ENCODE measurements at regions not wholly inside any gene's neighbourhood (a gene's known extent, or its start where the extent isn't known, plus 50 kb on each side); places are given as distances from the start of the nearest gene placed in this dataset.
"Not testable (repeated sequence)": the region's sequence is repeated elsewhere in the genome, so short reads cannot be mapped to it uniquely, and the experiment has no call there.

DNA sequence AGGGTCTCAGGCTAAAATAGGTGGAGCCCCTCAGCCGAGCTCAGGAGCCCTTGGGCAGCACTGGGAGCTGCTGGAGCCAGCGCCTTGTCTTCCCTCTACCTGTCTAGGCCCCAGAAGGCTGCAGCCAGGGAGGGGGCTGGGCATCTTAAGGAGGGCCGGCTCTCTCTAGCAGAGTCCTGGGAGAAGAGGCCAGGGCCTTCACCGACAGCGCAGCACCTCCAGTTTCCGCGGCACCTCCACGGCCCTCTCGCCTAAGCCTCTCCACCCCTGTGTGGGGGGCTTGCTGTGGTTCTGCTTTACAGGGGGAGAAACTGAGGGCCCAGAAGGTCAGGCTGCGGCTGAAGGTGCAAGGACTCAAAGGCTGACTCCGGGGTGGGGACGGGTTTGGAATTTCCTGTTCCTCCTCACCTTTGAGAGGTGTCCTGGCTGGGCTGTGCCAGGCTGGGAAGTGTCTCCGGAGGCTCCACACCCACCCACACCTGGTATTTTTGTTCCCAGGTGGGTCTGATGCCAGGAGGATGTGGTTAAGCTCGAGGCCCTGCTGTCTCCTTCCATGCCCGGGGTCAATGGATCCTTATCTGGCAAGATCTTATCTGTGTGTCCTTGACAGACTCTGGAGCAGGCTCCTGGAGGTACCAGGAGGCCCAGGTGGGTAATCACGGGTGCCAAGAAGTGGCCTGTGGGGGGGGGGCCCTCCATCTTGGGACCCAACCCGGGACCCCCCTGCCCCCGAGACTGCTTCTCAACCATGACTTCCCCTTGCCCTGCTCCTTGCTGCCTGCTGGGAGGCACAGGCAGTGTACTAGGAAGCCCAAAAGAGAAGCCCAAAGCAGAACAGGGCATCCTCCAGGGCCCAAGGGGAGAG, 95.3 kb upstream of the FGF3 start:
- no peak overlapping the region for H3K4me3 ChIP-seq (ENCODE audit: extremely low read depth, insufficient read depth, low read length, poor library complexity, severe bottlenecking)
- no peaks in the 10 kb centered on the region for H3K36me3 ChIP-seq (ENCODE audit: control insufficient read depth, insufficient read depth, low read length)
- whole genome bisulfite sequencing, 2 experiments (ENCODE audit: insufficient coverage in 2 of 2): 81 to 89% methylated on average over 6 to 9 of the region's 18 CpGs
- no peaks in the 10 kb centered on the region for H3K9me3 ChIP-seq (ENCODE audit: control insufficient read depth, low read length)
- no peak overlapping the region for H3K27ac ChIP-seq (ENCODE audit: low read depth, low read length, severe bottlenecking)
- H3K4me1 ChIP-seq (ENCODE audit: control insufficient read depth, insufficient read depth, low read length, poor library complexity, severe bottlenecking): peaks cover 2% of the 10 kb centered on the region

DNA sequence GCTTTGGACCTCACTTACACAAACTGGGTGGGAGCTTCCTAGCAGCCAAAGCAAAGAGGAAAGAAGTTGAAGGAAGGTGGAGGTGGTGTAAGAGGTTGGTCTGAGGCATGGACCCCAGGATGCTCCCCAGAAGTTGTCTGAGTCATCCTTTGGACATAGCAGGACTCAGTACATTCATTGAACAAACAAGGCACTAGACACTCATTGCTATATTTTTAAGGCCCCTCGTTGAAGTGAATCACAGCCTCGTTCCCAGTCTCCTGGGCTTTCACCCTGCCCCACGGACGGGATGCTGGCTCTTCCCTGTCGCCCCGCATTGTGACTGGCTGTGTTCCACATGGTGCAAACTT, 95.9 kb upstream of the FGF3 start:
- 64 to 73% methylated on average over 6 of the region's 6 CpGs for WGBS, 2 experiments (ENCODE audit: insufficient coverage in 2 of 2)
- H3K4me3 ChIP-seq (ENCODE audit: extremely low read depth, insufficient read depth, low read length, poor library complexity, severe bottlenecking): no peak overlapping the region
- H3K27ac ChIP-seq (ENCODE audit: low read depth, low read length, severe bottlenecking): no peak overlapping the region
- no peaks in the 10 kb centered on the region for H3K36me3 ChIP-seq (ENCODE audit: control insufficient read depth, insufficient read depth, low read length)
- H3K4me1 ChIP-seq (ENCODE audit: control insufficient read depth, insufficient read depth, low read length, poor library complexity, severe bottlenecking): peaks cover 2% of the 10 kb centered on the region
- no peaks in the 10 kb centered on the region for H3K9me3 ChIP-seq (ENCODE audit: control insufficient read depth, low read length)

DNA sequence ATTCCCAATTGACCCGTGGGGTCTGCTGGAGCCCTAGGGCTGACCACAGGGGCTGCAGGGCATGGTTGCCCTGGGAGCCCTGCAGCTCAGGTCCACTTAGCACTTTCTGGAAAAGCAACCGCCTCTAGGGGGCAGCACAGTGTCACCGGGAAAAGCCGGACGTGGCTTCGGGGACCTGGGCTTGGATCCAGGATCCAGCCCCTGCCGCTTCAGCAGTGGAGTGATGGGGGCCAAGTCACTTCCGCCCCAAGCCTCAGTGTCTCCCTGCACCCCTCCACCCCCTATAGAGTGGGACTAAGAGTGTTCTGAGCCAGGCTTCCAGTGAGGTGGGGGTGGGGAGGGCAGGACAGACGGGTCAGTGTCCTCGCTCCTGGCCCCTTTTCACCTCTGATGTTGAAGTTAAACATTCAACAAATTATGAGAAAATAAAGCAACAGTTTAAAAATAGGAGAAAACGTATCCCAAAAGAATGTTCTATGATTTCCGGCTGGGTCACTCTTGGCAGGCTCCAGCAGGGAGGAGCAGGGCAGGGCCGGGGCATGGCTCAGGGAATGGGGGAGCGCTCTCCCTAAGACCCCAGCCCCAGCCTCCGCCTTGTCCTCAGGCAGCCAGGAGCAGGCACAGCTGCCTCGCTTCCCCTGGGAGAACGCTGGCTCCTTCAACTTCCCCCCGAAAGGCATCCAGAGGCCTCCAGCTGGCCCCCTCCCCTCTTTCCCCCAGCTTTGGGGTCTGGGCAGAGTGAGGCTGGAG, 96.5 kb upstream of the FGF3 start:
- no peak overlapping the region for H3K27ac ChIP-seq (ENCODE audit: low read depth, low read length, severe bottlenecking)
- no peaks in the 10 kb centered on the region for H3K9me3 ChIP-seq (ENCODE audit: control insufficient read depth, low read length)
- H3K36me3 ChIP-seq (ENCODE audit: control insufficient read depth, insufficient read depth, low read length): no peaks in the 10 kb centered on the region
- H3K4me1 ChIP-seq (ENCODE audit: control insufficient read depth, insufficient read depth, low read length, poor library complexity, severe bottlenecking): peaks cover 2% of the 10 kb centered on the region
- 38 to 57% methylated on average over 4 to 11 of the region's 18 CpGs for WGBS, 2 experiments (ENCODE audit: insufficient coverage in 2 of 2)
- no peak overlapping the region for H3K4me3 ChIP-seq (ENCODE audit: extremely low read depth, insufficient read depth, low read length, poor library complexity, severe bottlenecking)

DNA sequence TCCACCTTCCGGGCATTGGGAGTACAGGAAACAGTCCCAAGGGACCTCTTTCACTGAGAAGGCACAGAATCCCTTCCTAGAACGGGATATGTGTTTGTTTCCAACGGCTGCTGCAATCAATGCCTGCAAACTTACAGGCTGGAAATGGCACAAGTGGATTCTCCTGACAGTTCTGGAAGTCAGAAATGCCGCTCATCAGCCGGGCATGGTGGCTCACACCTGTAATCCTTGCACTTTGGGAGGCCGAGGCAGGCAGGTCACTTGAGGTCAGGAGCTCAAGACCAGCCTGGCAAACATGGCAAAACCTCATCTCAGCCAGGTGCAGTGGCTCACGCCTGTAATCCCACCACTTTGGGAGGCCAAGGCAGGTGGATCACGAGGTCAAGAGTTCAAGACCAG, 97.0 kb upstream of the FGF3 start:
- H3K36me3 ChIP-seq (ENCODE audit: control insufficient read depth, insufficient read depth, low read length); H3K27ac ChIP-seq (ENCODE audit: low read depth, low read length, severe bottlenecking); H3K4me1 ChIP-seq (ENCODE audit: control insufficient read depth, insufficient read depth, low read length, poor library complexity, severe bottlenecking); H3K4me3 ChIP-seq (ENCODE audit: extremely low read depth, insufficient read depth, low read length, poor library complexity, severe bottlenecking); H3K9me3 ChIP-seq (ENCODE audit: control insufficient read depth, low read length): not testable (repeated sequence)
- WGBS, 2 experiments (ENCODE audit: insufficient coverage in 2 of 2): 82 to 90% methylated on average over 6 to 7 of the region's 8 CpGs

DNA sequence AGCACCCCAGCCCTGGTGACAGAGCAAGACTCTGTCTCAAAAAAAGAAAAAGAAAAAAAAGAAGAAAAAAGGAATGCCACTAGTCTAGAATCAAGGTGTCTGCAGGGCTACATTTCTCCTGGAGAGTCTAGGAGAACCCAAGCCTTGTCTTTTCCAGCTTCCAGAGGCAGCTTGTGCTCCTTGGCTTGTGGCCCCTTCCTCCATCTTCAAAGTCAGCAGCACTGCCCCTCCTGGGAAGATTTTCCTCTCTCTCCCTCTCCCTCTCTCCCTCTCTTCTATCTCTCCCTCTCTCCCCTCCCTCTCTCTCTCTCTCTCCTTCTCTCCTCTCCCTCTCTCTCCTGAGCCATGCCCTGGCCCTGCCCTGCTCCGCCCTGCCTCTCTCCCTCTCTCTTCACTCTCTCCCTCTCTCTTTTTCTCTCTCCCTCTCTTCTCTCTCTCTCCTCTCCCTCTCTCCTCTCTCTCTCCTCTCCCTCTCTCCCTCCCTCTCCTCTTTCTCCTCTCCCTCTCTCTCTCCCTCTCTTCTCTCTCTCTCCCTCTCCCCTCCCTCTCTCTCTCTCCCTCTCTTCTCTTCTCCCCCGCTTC, 97.7 kb upstream of the FGF3 start:
- no peaks in the 10 kb centered on the region for H3K36me3 ChIP-seq (ENCODE audit: control insufficient read depth, insufficient read depth, low read length)
- WGBS, 2 experiments (ENCODE audit: insufficient coverage in 2 of 2): 40 to 66% methylated on average over 1 to 2 of the region's 2 CpGs
- no peaks in the 10 kb centered on the region for H3K9me3 ChIP-seq (ENCODE audit: control insufficient read depth, low read length)
- no peak overlapping the region for H3K27ac ChIP-seq (ENCODE audit: low read depth, low read length, severe bottlenecking)
- H3K4me3 ChIP-seq (ENCODE audit: extremely low read depth, insufficient read depth, low read length, poor library complexity, severe bottlenecking): no peak overlapping the region
- H3K4me1 ChIP-seq (ENCODE audit: control insufficient read depth, insufficient read depth, low read length, poor library complexity, severe bottlenecking): peaks cover 5% of the 10 kb centered on the region

DNA sequence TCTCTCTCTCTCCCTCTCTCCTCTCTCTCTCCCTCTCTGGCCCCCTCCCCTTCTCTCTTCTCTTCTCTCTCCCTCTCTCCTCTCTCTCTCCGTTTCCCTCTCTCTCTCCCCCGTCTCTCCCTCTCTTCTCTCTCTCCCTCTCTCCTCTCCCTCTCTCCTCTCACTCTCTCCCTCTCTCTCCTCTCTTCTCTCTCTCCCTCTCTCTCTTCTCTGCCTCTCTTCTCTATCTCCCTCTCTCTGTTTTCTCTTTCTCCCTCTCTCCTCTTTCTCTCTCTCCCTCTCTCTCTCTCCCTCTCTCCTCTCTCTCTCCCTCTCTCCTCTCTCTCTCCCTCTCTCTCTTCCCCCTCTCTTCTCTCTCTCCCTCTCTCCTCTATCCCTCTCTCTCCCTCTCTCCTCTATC, 98.3 kb upstream of the FGF3 start:
- 62 to 73% methylated on average over 2 of the region's 2 CpGs for WGBS, 2 experiments (ENCODE audit: insufficient coverage in 2 of 2)
- Histone ChIP-seq H3K36me3 (ENCODE audit: control insufficient read depth, insufficient read depth, low read length) (no peaks in the 10 kb centered on the region), H3K9me3 (ENCODE audit: control insufficient read depth, low read length) (no peaks in the 10 kb centered on the region), H3K4me1 (ENCODE audit: control insufficient read depth, insufficient read depth, low read length, poor library complexity, severe bottlenecking) (peaks cover 9% of the 10 kb centered on the region), H3K27ac (ENCODE audit: low read depth, low read length, severe bottlenecking) (no peak overlapping the region), H3K4me3 (ENCODE audit: extremely low read depth, insufficient read depth, low read length, poor library complexity, severe bottlenecking) (no peak overlapping the region)

DNA sequence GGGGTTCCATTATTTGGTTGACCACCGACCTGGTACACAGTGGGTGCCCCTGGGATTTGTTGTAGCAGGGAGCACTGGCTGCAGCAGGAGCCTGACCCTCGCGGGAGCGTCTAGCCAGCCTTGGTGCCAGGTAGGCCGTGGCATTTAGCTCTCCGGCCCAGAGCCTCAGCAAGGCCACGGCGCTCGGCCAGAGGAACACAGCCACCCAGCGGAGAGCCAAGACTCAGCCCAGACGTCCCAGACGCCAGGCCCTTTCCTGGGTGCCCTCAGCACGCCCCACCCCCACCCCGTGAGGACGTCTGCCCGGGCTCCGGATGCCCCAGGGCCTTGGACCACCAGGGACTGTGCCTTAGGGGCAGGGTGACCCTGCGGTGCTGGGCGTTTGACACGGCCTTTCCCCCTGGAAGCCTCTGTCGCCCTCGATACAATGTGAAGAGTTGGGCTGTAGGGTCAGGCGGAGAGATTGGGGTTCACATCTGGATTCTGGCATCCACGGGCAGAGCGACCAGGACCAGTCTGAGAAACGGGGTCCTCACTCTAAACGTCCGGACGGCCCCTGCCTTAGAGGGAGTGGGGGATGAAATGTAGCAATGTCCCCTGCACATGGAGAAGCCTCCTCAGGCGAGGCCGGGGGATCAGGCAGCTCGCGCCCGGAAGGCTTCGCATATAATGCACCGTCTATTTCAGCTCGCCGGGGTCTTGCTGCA, 99.2 kb upstream of the FGF3 start:
- WGBS, 2 experiments (ENCODE audit: insufficient coverage in 2 of 2): 56 to 60% methylated on average over 31 to 38 of the region's 38 CpGs
- H3K27ac ChIP-seq (ENCODE audit: low read depth, low read length, severe bottlenecking): no peak overlapping the region
- H3K4me1 ChIP-seq (ENCODE audit: control insufficient read depth, insufficient read depth, low read length, poor library complexity, severe bottlenecking): peaks cover 11% of the 10 kb centered on the region
- H3K9me3 ChIP-seq (ENCODE audit: control insufficient read depth, low read length): no peaks in the 10 kb centered on the region
- H3K4me3 ChIP-seq (ENCODE audit: extremely low read depth, insufficient read depth, low read length, poor library complexity, severe bottlenecking): no peak overlapping the region
- no peaks in the 10 kb centered on the region for H3K36me3 ChIP-seq (ENCODE audit: control insufficient read depth, insufficient read depth, low read length)

DNA sequence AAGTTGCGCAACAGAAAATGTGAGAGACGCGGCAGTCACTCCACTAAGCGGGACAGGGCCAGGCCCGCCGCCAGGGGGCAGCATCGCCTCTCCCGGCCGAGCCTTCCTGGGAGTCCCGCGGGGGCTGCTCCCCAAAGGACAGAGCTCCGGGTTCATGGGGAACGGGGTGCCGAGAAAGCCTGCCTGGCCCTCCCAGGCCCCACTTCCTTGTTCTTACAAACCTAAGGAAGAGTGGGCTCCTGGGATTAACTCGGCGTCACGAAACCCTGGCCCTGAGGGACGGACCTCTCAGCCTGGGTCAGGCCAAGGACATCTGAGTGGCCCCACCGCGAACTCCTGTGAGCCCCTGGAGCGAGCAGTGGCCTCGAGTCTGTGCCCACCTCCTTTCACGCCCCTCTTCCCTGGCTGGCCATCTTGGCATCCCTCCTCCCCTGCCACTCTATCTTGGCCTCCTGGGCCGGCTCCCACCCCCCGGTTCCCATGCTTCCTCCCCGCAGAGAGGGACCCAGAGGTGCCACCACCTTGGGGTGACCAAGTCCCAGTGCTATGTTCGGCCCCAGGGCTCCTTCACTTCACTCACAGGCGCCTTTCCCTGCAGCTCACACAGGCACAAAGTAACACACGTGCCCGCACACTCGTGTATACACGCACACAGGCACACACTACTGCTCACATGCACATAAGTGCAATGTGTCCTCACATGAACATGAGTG, 99.9 kb upstream of the FGF3 start:
- H3K4me1 ChIP-seq (ENCODE audit: control insufficient read depth, insufficient read depth, low read length, poor library complexity, severe bottlenecking): peaks cover 12% of the 10 kb centered on the region
- 47% methylated on average over 28 to 31 of the region's 32 CpGs for WGBS, 2 experiments (ENCODE audit: insufficient coverage in 2 of 2)
- no peaks in the 10 kb centered on the region for H3K9me3 ChIP-seq (ENCODE audit: control insufficient read depth, low read length)
- H3K4me3 ChIP-seq (ENCODE audit: extremely low read depth, insufficient read depth, low read length, poor library complexity, severe bottlenecking): no peak overlapping the region
- H3K36me3 ChIP-seq (ENCODE audit: control insufficient read depth, insufficient read depth, low read length): no peaks in the 10 kb centered on the region
- H3K27ac ChIP-seq (ENCODE audit: low read depth, low read length, severe bottlenecking): no peak overlapping the region

DNA sequence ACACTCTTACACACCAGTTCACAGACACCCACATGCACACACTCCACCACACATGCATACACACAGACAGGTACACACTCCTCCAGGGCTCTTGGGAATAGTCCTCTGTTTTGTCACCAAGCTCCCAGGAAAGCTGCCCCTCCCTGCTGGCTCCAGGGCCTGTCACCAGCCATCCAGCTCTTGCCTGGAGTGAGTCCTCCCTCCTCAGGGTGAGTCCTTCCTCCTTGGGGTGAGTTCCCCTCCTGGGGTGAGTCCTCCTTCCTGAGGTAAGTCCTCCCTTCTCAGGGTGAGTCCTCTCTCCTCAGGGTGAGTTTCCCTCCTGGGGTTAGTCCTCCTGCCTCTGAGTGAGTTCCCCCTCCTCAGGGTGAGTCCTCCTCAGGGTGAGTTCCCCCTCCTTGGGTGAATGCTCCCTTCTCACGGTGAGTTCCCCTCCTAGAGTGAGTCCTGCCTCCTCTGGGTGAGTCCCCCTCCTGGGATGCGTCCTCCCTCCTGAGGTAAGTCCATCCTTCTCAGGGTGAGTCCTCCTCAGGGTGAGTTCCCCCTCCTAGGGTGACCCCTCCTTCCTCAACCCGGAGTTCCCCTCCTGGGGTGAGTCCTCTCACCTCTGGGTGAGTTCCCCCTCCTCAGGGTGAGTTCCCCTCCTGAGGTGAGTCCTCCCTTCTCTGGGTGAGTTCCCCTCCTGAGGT, 100.6 kb upstream of the FGF3 start:
- H3K4me3 ChIP-seq (ENCODE audit: extremely low read depth, insufficient read depth, low read length, poor library complexity, severe bottlenecking): no peak overlapping the region
- no peaks in the 10 kb centered on the region for H3K36me3 ChIP-seq (ENCODE audit: control insufficient read depth, insufficient read depth, low read length)
- WGBS, 2 experiments (ENCODE audit: insufficient coverage in 2 of 2): 87% methylated on average over 3 of the region's 3 CpGs; no CpG with 5 or more reads in 1 of the 2 experiments
- no peak overlapping the region for H3K27ac ChIP-seq (ENCODE audit: low read depth, low read length, severe bottlenecking)
- H3K4me1 ChIP-seq (ENCODE audit: control insufficient read depth, insufficient read depth, low read length, poor library complexity, severe bottlenecking): peaks cover 12% of the 10 kb centered on the region
- no peaks in the 10 kb centered on the region for H3K9me3 ChIP-seq (ENCODE audit: control insufficient read depth, low read length)
